ENCODE measurements at regions not wholly inside any gene's neighbourhood (a gene's known extent, or its start where the extent isn't known, plus 50 kb on each side); places are given as distances from the start of the nearest gene placed in this dataset.
"Not testable (repeated sequence)": the region's sequence is repeated elsewhere in the genome, so short reads cannot be mapped to it uniquely, and the experiment has no call there.

DNA sequence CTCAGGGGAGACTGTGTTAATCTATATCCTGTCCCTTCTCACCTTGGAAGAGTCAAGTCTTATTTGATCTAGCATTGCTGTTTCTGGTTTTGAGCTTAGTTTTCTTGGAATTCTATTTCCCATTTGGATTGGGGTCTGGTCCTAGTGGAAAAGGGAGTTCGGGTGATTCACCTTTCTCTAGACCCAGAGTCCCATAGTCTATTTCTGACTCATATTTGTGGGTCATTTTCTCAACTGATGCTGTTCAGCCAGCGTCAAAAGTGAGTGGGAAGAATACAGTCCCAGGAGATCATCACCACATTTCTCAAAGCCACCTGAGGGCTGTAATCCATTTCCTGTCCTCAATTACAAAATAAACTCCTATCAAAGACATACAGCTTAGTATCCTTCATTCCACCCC is 190.6 kb downstream of the LIPI start:
- not testable (repeated sequence) for H3K9me3 ChIP-seq (ENCODE audit: control insufficient read depth, low read length); H3K9ac ChIP-seq (ENCODE audit: low read length); H3K4me1 ChIP-seq (ENCODE audit: control insufficient read depth, insufficient read depth, low read length); H3K27me3 ChIP-seq (replicated peaks; ENCODE audit: control insufficient read depth, insufficient read depth, low read length); H3K4me3 ChIP-seq (ENCODE audit: low read length); DNase-seq (ENCODE audit: low read depth); H3K36me3 ChIP-seq (ENCODE audit: control insufficient read depth, insufficient read depth, low read length, severe bottlenecking)

DNA sequence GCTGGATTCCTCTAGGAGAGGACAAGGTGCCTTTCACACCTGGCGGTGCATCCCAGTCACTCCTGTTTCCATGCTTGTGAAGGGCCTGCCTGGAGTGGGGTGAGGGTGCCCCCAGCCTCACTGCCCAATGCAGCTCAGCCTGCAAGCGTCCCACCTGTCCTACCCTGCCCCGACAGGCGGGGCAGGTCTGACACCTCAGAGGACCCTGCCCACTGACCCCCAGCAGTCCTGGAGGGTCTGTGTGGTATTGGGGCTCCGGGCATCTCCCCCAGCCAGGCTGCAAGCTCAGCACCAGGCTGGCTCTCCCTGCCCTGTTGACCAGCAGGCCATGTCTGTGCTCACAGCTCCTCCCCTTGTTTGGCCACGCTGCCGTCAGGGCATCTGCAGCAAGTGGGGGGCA is 194.9 kb downstream of the LIPI start:
- H3K4me3 ChIP-seq (ENCODE audit: low read length); DNase-seq (ENCODE audit: low read depth); H3K9ac ChIP-seq (ENCODE audit: low read length); H3K4me1 ChIP-seq (ENCODE audit: control insufficient read depth, insufficient read depth, low read length); H3K9me3 ChIP-seq (ENCODE audit: control insufficient read depth, low read length); H3K27me3 ChIP-seq (replicated peaks; ENCODE audit: control insufficient read depth, insufficient read depth, low read length); H3K36me3 ChIP-seq (ENCODE audit: control insufficient read depth, insufficient read depth, low read length, severe bottlenecking): not testable (repeated sequence)

- not testable (repeated sequence) for DNase-seq (ENCODE audit: low read depth)
These were observed 196.9 kb downstream of the LIPI start for GRCh38 chr21:14013623-14014498.

GRCh38 chr21:14013056-14013603 is 197.6 kb downstream of the LIPI start:
- Histone ChIP-seq H3K4me1 (ENCODE audit: control insufficient read depth, insufficient read depth, low read length) (no peaks in the 10 kb centered on the region), H3K9ac (ENCODE audit: low read length) (no peak overlapping the region), H3K27me3 (replicated peaks; ENCODE audit: control insufficient read depth, insufficient read depth, low read length) (no peaks in the 10 kb centered on the region), H3K4me3 (ENCODE audit: low read length) (no peak overlapping the region), H3K9me3 (ENCODE audit: control insufficient read depth, low read length) (no peaks in the 10 kb centered on the region), H3K36me3 (ENCODE audit: control insufficient read depth, insufficient read depth, low read length, severe bottlenecking) (no peaks in the 10 kb centered on the region)
- no peak for DNase-seq (ENCODE audit: low read depth)

More at GRCh38 chr21:14013623-14014498, 196.9 kb downstream of the LIPI start:
- not testable (repeated sequence) for H3K36me3 ChIP-seq (ENCODE audit: control insufficient read depth, insufficient read depth, low read length, severe bottlenecking); H3K27me3 ChIP-seq (replicated peaks; ENCODE audit: control insufficient read depth, insufficient read depth, low read length); H3K9me3 ChIP-seq (ENCODE audit: control insufficient read depth, low read length); H3K9ac ChIP-seq (ENCODE audit: low read length); H3K4me1 ChIP-seq (ENCODE audit: control insufficient read depth, insufficient read depth, low read length); H3K4me3 ChIP-seq (ENCODE audit: low read length)

DNA sequence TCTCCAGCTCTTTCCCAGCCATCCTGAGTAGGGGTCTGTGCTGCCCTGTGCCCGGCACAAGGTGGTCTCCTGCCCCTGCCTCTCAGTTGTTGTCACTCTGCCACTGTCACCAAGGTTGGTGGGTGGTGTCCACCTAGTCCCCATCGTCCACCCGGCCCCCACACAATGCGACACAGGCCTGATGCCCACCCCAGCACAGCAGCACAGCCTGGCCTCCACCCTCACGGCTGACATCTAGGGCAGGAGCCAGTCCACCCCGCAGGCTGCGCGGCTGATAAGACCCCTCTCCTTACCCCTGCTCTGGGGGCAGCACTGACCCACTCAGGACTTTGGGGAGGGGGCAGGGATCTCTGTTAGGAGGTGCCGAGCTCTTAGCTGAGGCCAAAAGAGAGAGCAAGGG is 198.3 kb downstream of the LIPI start:
- Histone ChIP-seq H3K9me3 (ENCODE audit: control insufficient read depth, low read length) (no peaks in the 10 kb centered on the region), H3K4me3 (ENCODE audit: low read length) (no peak overlapping the region), H3K36me3 (ENCODE audit: control insufficient read depth, insufficient read depth, low read length, severe bottlenecking) (no peaks in the 10 kb centered on the region), H3K4me1 (ENCODE audit: control insufficient read depth, insufficient read depth, low read length) (no peaks in the 10 kb centered on the region), H3K27me3 (replicated peaks; ENCODE audit: control insufficient read depth, insufficient read depth, low read length) (no peaks in the 10 kb centered on the region), H3K9ac (ENCODE audit: low read length) (no peak overlapping the region)
- no peak for DNase-seq (ENCODE audit: low read depth)

DNA sequence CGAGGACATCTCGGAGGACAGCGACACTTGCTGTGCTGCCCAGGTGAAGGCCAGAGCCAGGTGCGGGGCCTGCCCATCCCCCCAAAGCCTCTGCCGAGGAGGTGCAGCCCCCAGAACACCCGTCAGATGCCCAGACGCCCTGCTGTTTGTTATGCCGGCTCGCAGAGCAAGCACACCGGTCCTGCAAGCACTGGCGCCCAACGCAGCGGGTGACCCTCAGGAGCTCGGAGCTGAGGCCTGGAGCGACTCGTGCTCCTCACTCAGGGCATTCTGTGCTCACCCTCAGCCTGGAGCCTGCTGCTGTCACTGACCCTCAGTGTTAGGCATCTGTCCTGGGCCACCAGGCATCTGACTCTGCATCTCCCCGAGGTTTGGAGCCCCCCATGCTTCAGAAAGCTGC is 199.0 kb downstream of the LIPI start:
- H3K36me3 ChIP-seq (ENCODE audit: control insufficient read depth, insufficient read depth, low read length, severe bottlenecking); H3K4me3 ChIP-seq (ENCODE audit: low read length); DNase-seq (ENCODE audit: low read depth); H3K9me3 ChIP-seq (ENCODE audit: control insufficient read depth, low read length); H3K9ac ChIP-seq (ENCODE audit: low read length); H3K4me1 ChIP-seq (ENCODE audit: control insufficient read depth, insufficient read depth, low read length); H3K27me3 ChIP-seq (replicated peaks; ENCODE audit: control insufficient read depth, insufficient read depth, low read length): not testable (repeated sequence)

- not testable (repeated sequence) for H3K4me3 ChIP-seq (ENCODE audit: low read length); H3K27me3 ChIP-seq (replicated peaks; ENCODE audit: control insufficient read depth, insufficient read depth, low read length); H3K9ac ChIP-seq (ENCODE audit: low read length); H3K4me1 ChIP-seq (ENCODE audit: control insufficient read depth, insufficient read depth, low read length); H3K36me3 ChIP-seq (ENCODE audit: control insufficient read depth, insufficient read depth, low read length, severe bottlenecking); H3K9me3 ChIP-seq (ENCODE audit: control insufficient read depth, low read length); DNase-seq (ENCODE audit: low read depth)
These were observed 199.6 kb downstream of the LIPI start for GRCh38 chr21:14011149-14011548.

GRCh38 chr21:14010729-14011128 is 200.0 kb downstream of the LIPI start:
- Histone ChIP-seq H3K4me1 (ENCODE audit: control insufficient read depth, insufficient read depth, low read length) (no peaks in the 10 kb centered on the region), H3K9me3 (ENCODE audit: control insufficient read depth, low read length) (no peaks in the 10 kb centered on the region), H3K36me3 (ENCODE audit: control insufficient read depth, insufficient read depth, low read length, severe bottlenecking) (no peaks in the 10 kb centered on the region), H3K4me3 (ENCODE audit: low read length) (no peak overlapping the region), H3K9ac (ENCODE audit: low read length) (no peak overlapping the region), H3K27me3 (replicated peaks; ENCODE audit: control insufficient read depth, insufficient read depth, low read length) (no peaks in the 10 kb centered on the region)
- no peak for DNase-seq (ENCODE audit: low read depth)

- not testable (repeated sequence) for H3K4me1 ChIP-seq (ENCODE audit: control insufficient read depth, insufficient read depth, low read length); H3K9ac ChIP-seq (ENCODE audit: low read length); DNase-seq (ENCODE audit: low read depth); H3K4me3 ChIP-seq (ENCODE audit: low read length); H3K27me3 ChIP-seq (replicated peaks; ENCODE audit: control insufficient read depth, insufficient read depth, low read length); H3K9me3 ChIP-seq (ENCODE audit: control insufficient read depth, low read length); H3K36me3 ChIP-seq (ENCODE audit: control insufficient read depth, insufficient read depth, low read length, severe bottlenecking)
These were observed 200.8 kb downstream of the LIPI start for GRCh38 chr21:14009990-14010389.

DNA sequence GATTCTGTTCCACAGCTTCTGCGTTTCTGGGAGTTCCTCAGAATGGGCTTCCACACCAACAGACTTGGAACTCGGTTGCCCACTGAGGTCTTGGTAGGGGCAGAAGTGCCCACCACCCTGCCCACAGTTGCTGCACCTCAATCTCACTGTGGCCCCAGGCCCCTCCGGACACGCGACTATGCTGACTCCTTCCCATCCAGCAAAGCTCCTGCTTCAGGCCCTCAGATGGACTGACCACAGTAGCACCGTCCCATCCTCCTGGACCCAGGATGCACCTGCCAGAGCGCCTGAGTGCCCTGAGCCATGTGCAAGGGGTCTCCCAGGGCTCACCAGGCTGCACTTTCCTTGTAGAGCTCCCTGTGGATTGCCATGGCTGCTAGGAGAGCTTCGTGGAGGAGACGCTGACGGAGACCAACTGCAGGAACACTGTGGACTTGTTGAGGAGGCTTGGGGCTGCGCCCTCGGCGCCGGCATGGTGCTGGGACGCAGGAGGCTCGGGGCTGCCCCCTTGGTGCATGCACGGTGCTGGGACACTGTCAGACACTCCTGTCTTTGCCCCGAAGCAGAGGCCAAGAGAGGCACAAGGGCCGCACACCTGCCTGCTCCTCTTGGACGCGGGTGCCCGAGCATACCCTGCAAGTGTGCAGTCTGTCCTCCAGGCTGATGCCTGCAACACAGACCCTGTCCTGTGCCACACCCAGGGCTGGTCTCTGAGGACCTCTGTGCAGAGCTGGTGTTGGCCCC is 201.3 kb downstream of the LIPI start:
- H3K4me1 ChIP-seq (ENCODE audit: control insufficient read depth, insufficient read depth, low read length); H3K4me3 ChIP-seq (ENCODE audit: low read length); H3K9me3 ChIP-seq (ENCODE audit: control insufficient read depth, low read length); DNase-seq (ENCODE audit: low read depth); H3K9ac ChIP-seq (ENCODE audit: low read length); H3K27me3 ChIP-seq (replicated peaks; ENCODE audit: control insufficient read depth, insufficient read depth, low read length); H3K36me3 ChIP-seq (ENCODE audit: control insufficient read depth, insufficient read depth, low read length, severe bottlenecking): not testable (repeated sequence)

GRCh38 chr21:14008436-14008835 is 202.3 kb downstream of the LIPI start:
- not testable (repeated sequence) for H3K4me3 ChIP-seq (ENCODE audit: low read length); DNase-seq (ENCODE audit: low read depth); H3K36me3 ChIP-seq (ENCODE audit: control insufficient read depth, insufficient read depth, low read length, severe bottlenecking); H3K4me1 ChIP-seq (ENCODE audit: control insufficient read depth, insufficient read depth, low read length); H3K27me3 ChIP-seq (replicated peaks; ENCODE audit: control insufficient read depth, insufficient read depth, low read length); H3K9me3 ChIP-seq (ENCODE audit: control insufficient read depth, low read length); H3K9ac ChIP-seq (ENCODE audit: low read length)

Measured in adipocyte (in vitro differentiated cells).